ENCODE measurements at regions not wholly inside any gene's neighbourhood (a gene's known extent, or its start where the extent isn't known, plus 50 kb on each side); places are given as distances from the start of the nearest gene placed in this dataset.

DNA sequence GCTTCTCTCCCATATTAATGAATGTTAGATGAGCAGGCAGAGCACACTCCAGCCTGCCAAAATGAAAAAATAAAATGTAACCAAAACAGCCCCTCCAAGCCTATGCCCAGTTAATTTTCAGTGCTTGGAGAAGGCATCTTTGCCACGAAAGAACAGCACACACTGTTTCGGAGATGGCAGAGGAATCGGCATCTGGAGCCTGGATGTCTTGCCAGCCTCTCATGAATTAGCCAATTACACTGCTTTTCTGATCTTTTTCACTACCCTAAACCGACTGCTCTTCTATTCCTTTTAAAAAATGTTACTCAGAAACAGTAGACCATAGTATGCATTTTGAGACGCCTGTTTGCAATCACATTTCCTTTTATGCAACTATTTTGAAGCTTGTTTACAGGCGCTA lies 249.6 kb downstream of the TLE3 start:
- Mint-ChIP-seq H3K27me3 (ENCODE audit: low read depth) (no peaks in the 10 kb centered on the region; the same call in 1 of the 2 replicates), H3K27ac (no peak overlapping the region), H3K4me1 (peaks cover 3% of the 10 kb centered on the region), H3K36me3 (no peaks in the 10 kb centered on the region), H3K4me3 (no peak overlapping the region), H3K9me3 (peaks cover 3% of the 10 kb centered on the region; the same call in 1 of the 2 replicates)
- POLR2A ChIA-PET = no interaction called here
- no peak for TF ChIP-seq SP1 (CRISPR knock-in tag; conservative IDR thresholded peaks at IDR 0.05)
- TF ChIP-seq, protein P1, sequence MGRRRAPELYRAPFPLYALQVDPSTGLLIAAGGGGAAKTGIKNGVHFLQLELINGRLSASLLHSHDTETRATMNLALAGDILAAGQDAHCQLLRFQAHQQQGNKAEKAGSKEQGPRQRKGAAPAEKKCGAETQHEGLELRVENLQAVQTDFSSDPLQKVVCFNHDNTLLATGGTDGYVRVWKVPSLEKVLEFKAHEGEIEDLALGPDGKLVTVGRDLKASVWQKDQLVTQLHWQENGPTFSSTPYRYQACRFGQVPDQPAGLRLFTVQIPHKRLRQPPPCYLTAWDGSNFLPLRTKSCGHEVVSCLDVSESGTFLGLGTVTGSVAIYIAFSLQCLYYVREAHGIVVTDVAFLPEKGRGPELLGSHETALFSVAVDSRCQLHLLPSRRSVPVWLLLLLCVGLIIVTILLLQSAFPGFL (CRISPR knock-in tag; IDR thresholded peaks at IDR 0.05; ENCODE audit: borderline replicate concordance) = no peak
- no peak for TF ChIP-seq TEAD1 (CRISPR knock-in tag; IDR thresholded peaks at IDR 0.05)
- TF ChIP-seq, protein P2, sequence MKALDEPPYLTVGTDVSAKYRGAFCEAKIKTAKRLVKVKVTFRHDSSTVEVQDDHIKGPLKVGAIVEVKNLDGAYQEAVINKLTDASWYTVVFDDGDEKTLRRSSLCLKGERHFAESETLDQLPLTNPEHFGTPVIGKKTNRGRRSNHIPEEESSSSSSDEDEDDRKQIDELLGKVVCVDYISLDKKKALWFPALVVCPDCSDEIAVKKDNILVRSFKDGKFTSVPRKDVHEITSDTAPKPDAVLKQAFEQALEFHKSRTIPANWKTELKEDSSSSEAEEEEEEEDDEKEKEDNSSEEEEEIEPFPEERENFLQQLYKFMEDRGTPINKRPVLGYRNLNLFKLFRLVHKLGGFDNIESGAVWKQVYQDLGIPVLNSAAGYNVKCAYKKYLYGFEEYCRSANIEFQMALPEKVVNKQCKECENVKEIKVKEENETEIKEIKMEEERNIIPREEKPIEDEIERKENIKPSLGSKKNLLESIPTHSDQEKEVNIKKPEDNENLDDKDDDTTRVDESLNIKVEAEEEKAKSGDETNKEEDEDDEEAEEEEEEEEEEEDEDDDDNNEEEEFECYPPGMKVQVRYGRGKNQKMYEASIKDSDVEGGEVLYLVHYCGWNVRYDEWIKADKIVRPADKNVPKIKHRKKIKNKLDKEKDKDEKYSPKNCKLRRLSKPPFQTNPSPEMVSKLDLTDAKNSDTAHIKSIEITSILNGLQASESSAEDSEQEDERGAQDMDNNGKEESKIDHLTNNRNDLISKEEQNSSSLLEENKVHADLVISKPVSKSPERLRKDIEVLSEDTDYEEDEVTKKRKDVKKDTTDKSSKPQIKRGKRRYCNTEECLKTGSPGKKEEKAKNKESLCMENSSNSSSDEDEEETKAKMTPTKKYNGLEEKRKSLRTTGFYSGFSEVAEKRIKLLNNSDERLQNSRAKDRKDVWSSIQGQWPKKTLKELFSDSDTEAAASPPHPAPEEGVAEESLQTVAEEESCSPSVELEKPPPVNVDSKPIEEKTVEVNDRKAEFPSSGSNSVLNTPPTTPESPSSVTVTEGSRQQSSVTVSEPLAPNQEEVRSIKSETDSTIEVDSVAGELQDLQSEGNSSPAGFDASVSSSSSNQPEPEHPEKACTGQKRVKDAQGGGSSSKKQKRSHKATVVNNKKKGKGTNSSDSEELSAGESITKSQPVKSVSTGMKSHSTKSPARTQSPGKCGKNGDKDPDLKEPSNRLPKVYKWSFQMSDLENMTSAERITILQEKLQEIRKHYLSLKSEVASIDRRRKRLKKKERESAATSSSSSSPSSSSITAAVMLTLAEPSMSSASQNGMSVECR (CRISPR knock-in tag; IDR thresholded peaks at IDR 0.05; ENCODE audit: borderline replicate concordance) = no peak
- TF ChIP-seq, protein P3, sequence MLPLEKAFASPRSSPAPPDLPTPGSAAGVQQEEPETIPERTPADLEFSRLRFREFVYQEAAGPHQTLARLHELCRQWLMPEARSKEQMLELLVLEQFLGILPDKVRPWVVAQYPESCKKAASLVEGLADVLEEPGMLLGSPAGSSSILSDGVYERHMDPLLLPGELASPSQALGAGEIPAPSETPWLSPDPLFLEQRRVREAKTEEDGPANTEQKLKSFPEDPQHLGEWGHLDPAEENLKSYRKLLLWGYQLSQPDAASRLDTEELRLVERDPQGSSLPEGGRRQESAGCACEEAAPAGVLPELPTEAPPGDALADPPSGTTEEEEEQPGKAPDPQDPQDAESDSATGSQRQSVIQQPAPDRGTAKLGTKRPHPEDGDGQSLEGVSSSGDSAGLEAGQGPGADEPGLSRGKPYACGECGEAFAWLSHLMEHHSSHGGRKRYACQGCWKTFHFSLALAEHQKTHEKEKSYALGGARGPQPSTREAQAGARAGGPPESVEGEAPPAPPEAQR (CRISPR knock-in tag; IDR thresholded peaks at IDR 0.05) = no peak
- no peak for TF ChIP-seq CREB1 (CRISPR knock-in tag; IDR thresholded peaks at IDR 0.05)
- TF ChIP-seq, protein P4, sequence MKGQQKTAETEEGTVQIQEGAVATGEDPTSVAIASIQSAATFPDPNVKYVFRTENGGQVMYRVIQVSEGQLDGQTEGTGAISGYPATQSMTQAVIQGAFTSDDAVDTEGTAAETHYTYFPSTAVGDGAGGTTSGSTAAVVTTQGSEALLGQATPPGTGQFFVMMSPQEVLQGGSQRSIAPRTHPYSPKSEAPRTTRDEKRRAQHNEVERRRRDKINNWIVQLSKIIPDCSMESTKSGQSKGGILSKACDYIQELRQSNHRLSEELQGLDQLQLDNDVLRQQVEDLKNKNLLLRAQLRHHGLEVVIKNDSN (CRISPR knock-in tag; IDR thresholded peaks at IDR 0.05) = no peak
- TF ChIP-seq ZNF416 (CRISPR knock-in tag; IDR thresholded peaks at IDR 0.05) = no peak
- TF ChIP-seq NR2C2 (CRISPR knock-in tag; IDR thresholded peaks at IDR 0.05) = no peak
- TF ChIP-seq, protein P5, sequence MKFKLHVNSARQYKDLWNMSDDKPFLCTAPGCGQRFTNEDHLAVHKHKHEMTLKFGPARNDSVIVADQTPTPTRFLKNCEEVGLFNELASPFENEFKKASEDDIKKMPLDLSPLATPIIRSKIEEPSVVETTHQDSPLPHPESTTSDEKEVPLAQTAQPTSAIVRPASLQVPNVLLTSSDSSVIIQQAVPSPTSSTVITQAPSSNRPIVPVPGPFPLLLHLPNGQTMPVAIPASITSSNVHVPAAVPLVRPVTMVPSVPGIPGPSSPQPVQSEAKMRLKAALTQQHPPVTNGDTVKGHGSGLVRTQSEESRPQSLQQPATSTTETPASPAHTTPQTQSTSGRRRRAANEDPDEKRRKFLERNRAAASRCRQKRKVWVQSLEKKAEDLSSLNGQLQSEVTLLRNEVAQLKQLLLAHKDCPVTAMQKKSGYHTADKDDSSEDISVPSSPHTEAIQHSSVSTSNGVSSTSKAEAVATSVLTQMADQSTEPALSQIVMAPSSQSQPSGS (CRISPR knock-in tag; IDR thresholded peaks at IDR 0.05; ENCODE audit: borderline replicate concordance, low read depth) = no peak
- no peak for TF ChIP-seq ZNF317 (CRISPR knock-in tag; IDR thresholded peaks at IDR 0.05; ENCODE audit: borderline replicate concordance, low read depth)
- no peak for TF ChIP-seq JAZF1 (CRISPR knock-in tag; IDR thresholded peaks at IDR 0.05)
- no peak for TF ChIP-seq TP53 (CRISPR knock-in tag; IDR thresholded peaks at IDR 0.05)
- TF ChIP-seq, protein P6, sequence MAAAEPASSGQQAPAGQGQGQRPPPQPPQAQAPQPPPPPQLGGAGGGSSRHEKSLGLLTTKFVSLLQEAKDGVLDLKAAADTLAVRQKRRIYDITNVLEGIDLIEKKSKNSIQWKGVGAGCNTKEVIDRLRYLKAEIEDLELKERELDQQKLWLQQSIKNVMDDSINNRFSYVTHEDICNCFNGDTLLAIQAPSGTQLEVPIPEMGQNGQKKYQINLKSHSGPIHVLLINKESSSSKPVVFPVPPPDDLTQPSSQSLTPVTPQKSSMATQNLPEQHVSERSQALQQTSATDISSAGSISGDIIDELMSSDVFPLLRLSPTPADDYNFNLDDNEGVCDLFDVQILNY (CRISPR knock-in tag; IDR thresholded peaks at IDR 0.05) = no peak
- TF ChIP-seq SMAD3 (CRISPR knock-in tag; IDR thresholded peaks at IDR 0.05; ENCODE audit: borderline replicate concordance) = no peak
- TF ChIP-seq, protein P7, sequence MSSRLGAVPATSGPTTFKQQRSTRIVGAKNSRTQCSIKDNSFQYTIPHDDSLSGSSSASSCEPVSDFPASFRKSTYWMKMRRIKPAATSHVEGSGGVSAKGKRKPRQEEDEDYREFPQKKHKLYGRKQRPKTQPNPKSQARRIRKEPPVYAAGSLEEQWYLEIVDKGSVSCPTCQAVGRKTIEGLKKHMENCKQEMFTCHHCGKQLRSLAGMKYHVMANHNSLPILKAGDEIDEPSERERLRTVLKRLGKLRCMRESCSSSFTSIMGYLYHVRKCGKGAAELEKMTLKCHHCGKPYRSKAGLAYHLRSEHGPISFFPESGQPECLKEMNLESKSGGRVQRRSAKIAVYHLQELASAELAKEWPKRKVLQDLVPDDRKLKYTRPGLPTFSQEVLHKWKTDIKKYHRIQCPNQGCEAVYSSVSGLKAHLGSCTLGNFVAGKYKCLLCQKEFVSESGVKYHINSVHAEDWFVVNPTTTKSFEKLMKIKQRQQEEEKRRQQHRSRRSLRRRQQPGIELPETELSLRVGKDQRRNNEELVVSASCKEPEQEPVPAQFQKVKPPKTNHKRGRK (CRISPR knock-in tag; IDR thresholded peaks at IDR 0.05; ENCODE audit: borderline replicate concordance) = no peak
- ATAC-seq = no peak
- DNase-seq (ENCODE audit: low spot score) = no peak
- CTCF ChIA-PET = no interaction called here

All from WTC11 (cell line).